Testis (tissue), 2 donors: ENCODE measurements at regions not wholly inside any gene's neighbourhood (a gene's known extent, or its start where the extent isn't known, plus 50 kb on each side); places are given as distances from the start of the nearest gene placed in this dataset.

Experiments
- CTCF ChIP-seq, 3 experiments: fragments of 450-650 bp in 2 of 3; fragments of 200-600 bp in 1 of 3; sonication (generic) in 1 of 3; IDR thresholded peaks; one replicate each; pipeline ENCODE4 v1.5.1; 2016 to 2019; ENCODE audit warnings: antibody characterized with exemption in 3 of 3, mild to moderate bottlenecking in 2 of 3, moderate library complexity in 1 of 3
- POLR2A ChIP-seq: fragments of 450-650 bp; IDR thresholded peaks from one replicate; pipeline ENCODE4 v1.6.1; 2017; ENCODE audit warnings: antibody characterized with exemption, mild to moderate bottlenecking, moderate library complexity

GRCh38 chr2:59034106-59034505 is 793.0 kb upstream of the FANCL start:
- TF ChIP-seq CTCF (IDR thresholded peaks at IDR 0.05) (no peak), POLR2A (no peak)
